ENCODE measurements at regions not wholly inside any gene's neighbourhood (a gene's known extent, or its start where the extent isn't known, plus 50 kb on each side); places are given as distances from the start of the nearest gene placed in this dataset.

DNA sequence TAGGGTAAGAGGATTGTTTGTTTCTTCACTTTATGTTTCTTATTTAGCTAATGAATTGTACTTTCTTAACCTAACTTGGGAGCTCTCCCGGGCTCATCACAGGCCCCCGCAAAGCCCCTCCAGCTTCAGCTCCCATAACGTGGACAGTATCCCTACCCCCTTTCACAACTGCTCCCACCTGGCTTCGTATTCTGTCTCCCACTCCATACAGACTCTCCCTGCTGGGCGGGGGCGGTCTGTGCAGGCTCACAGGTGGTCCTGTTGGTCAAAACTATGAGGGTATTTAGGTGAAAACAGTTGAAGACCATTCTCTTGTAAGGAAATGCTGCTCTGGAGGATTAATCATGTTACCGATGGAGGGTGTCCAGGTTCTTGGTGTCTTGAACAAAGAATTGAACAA, 805.3 kb downstream of the SEMA5A start:
- Mint-ChIP-seq H3K9me3 (peaks cover 12% of the 10 kb centered on the region), H3K27ac (no peak overlapping the region), H3K27me3 (no peaks in the 10 kb centered on the region), H3K36me3 (ENCODE audit: low read depth) (no peaks in the 10 kb centered on the region), H3K4me3 (no peak overlapping the region), H3K4me1 (ENCODE audit: low read depth) (no peaks in the 10 kb centered on the region)
- intact Hi-C loops (cut with DNase I, micrococcal nuclease) = no loop called here
- Histone ChIP-seq H3K27ac (ENCODE audit: low read depth in 1 of 2, low read length in 2 of 2) (no peak overlapping the region), H3K36me3 (ENCODE audit: insufficient read depth, low read length) (no peaks in the 10 kb centered on the region), H3K27me3 (ENCODE audit: control insufficient read depth in 1 of 2, insufficient read depth in 2 of 2, low read length in 2 of 2) (no peaks in the 10 kb centered on the region), H3K4me3 (ENCODE audit: low read length) (no peak overlapping the region), H3K4me1 (ENCODE audit: insufficient read depth, low read length) (no peaks in the 10 kb centered on the region), H3K9me3 (ENCODE audit: control insufficient read depth in 1 of 2, insufficient read depth in 1 of 2, low read length in 2 of 2) (peaks cover 0 to 5% of the 10 kb centered on the region in 2 experiments)
- no peak for DNase-seq
- TF ChIP-seq, protein P1, sequence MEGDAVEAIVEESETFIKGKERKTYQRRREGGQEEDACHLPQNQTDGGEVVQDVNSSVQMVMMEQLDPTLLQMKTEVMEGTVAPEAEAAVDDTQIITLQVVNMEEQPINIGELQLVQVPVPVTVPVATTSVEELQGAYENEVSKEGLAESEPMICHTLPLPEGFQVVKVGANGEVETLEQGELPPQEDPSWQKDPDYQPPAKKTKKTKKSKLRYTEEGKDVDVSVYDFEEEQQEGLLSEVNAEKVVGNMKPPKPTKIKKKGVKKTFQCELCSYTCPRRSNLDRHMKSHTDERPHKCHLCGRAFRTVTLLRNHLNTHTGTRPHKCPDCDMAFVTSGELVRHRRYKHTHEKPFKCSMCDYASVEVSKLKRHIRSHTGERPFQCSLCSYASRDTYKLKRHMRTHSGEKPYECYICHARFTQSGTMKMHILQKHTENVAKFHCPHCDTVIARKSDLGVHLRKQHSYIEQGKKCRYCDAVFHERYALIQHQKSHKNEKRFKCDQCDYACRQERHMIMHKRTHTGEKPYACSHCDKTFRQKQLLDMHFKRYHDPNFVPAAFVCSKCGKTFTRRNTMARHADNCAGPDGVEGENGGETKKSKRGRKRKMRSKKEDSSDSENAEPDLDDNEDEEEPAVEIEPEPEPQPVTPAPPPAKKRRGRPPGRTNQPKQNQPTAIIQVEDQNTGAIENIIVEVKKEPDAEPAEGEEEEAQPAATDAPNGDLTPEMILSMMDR (IDR thresholded peaks at IDR 0.05) = no peak
- ChIA-PET CTCF (no interaction called here), POLR2A (no interaction called here)
- ATAC-seq (ENCODE audit: poor library complexity) = no peak

DNA sequence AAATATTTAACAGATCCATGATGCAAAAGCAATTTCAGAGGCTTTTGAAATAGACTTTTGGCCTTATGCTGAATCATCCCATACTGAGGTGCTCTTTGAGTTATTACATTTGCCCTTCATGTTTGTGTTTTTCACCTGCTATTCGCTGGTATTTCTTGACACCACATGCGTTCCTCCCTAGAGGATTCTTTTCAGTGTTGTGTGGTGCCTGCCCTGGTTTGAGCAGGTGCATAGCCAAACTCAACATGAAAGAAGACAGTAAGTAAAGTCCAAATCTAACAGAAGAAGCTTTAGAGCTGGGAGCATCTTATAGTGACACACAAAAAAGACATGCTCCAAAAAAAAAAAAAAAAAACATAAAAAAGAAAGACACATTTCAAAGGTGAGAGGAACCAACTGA, 796.3 kb downstream of the SEMA5A start:
- no peak overlapping the region for H3K27ac ChIP-seq (ENCODE audit: low read depth in 1 of 2, low read length in 2 of 2)

DNA sequence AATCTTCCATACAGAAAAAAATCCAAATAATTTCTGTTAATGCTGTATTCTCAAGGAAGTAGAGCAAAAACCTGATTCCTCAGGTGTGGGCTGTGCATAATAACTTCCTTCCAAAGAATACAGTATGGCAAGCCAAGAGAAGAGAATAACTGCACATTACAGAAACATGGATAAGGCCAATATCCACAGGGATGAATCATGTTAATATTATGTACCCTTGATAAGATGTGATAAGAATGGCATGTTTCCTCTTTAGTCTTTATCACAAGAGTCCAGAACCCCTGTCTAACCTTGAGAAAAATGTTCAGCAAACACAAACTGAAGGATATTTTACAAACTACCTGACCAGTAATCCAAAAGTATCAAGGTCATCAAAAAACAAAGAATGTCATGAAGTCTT, 795.8 kb downstream of the SEMA5A start:
- Histone ChIP-seq H3K9me3 (ENCODE audit: control insufficient read depth in 1 of 2, insufficient read depth in 1 of 2, low read length in 2 of 2) (peaks cover 0 to 6% of the 10 kb centered on the region in 2 experiments), H3K4me3 (ENCODE audit: low read length) (no peak overlapping the region), H3K27ac (ENCODE audit: low read depth in 1 of 2, low read length in 2 of 2) (no peak overlapping the region), H3K27me3 (ENCODE audit: control insufficient read depth in 1 of 2, insufficient read depth in 2 of 2, low read length in 2 of 2) (no peaks in the 10 kb centered on the region), H3K4me1 (ENCODE audit: insufficient read depth, low read length) (no peaks in the 10 kb centered on the region), H3K36me3 (ENCODE audit: insufficient read depth, low read length) (no peaks in the 10 kb centered on the region)
- Mint-ChIP-seq H3K27ac (no peak overlapping the region), H3K9me3 (peaks cover 7% of the 10 kb centered on the region), H3K4me1 (ENCODE audit: low read depth) (no peaks in the 10 kb centered on the region), H3K36me3 (ENCODE audit: low read depth) (no peaks in the 10 kb centered on the region), H3K27me3 (no peaks in the 10 kb centered on the region), H3K4me3 (no peak overlapping the region)
- POLR2A ChIA-PET = no interaction called here
- CTCF ChIA-PET = no interaction called here
- intact Hi-C loops (cut with DNase I, micrococcal nuclease) = no loop called here
- ATAC-seq (ENCODE audit: poor library complexity) (no peak), DNase-seq (no peak)
- TF ChIP-seq, protein P1 (IDR thresholded peaks at IDR 0.05) = no peak

More for the DNA sequence above, 796.3 kb downstream of the SEMA5A start:
- no peaks in the 10 kb centered on the region for H3K27me3 ChIP-seq (ENCODE audit: control insufficient read depth in 1 of 2, insufficient read depth in 2 of 2, low read length in 2 of 2)
- H3K27ac Mint-ChIP-seq = no peak overlapping the region
- POLR2A ChIA-PET = no interaction called here
- H3K4me1 ChIP-seq (ENCODE audit: insufficient read depth, low read length) = no peaks in the 10 kb centered on the region
- TF ChIP-seq, protein P1 (IDR thresholded peaks at IDR 0.05) = no peak
- H3K36me3 Mint-ChIP-seq (ENCODE audit: low read depth) = no peaks in the 10 kb centered on the region
- peaks cover 7% of the 10 kb centered on the region for H3K9me3 Mint-ChIP-seq
- intact Hi-C loops (cut with DNase I, micrococcal nuclease) = no loop called here
- CTCF ChIA-PET = interaction anchor here (0.6 kb wide), 1 partner anchor 1068 kb away, joined by 3 read pairs; no protein-coding TSS in a partner anchor
- DNase-seq (no peak), ATAC-seq (ENCODE audit: poor library complexity) (no peak)
- H3K9me3 ChIP-seq (ENCODE audit: control insufficient read depth in 1 of 2, insufficient read depth in 1 of 2, low read length in 2 of 2) = peaks cover 0 to under 1% of the 10 kb centered on the region in 2 experiments
- no peaks in the 10 kb centered on the region for H3K36me3 ChIP-seq (ENCODE audit: insufficient read depth, low read length)
- H3K27me3 Mint-ChIP-seq = no peaks in the 10 kb centered on the region
- H3K4me3 ChIP-seq (ENCODE audit: low read length) = no peak overlapping the region
- no peak overlapping the region for H3K4me3 Mint-ChIP-seq
- no peaks in the 10 kb centered on the region for H3K4me1 Mint-ChIP-seq (ENCODE audit: low read depth)
